HEK293 (cell line): ENCODE measurements at regions not wholly inside any gene's neighbourhood (a gene's known extent, or its start where the extent isn't known, plus 50 kb on each side); places are given as distances from the start of the nearest gene placed in this dataset.

Experiments
- CTCF ChIA-PET: fragments of 350-600 bp; formaldehyde crosslinking; extraction: SDS; loops from one replicate; lab custom pipeline; 2021; ENCODE audit warnings: antibody characterized with exemption; lab: Yijun Ruan, JAX
- POLR2A ChIA-PET: fragments of 300-600 bp; formaldehyde crosslinking; extraction: SDS; loops from one replicate; lab custom pipeline; 2020; ENCODE audit warnings: antibody characterized with exemption, inconsistent platforms; lab: Yijun Ruan, JAX
- H3K27ac ChIP-seq: fragments of 200-500 bp; sonication (Bioruptor generic); 2 replicates; pipeline ENCODE4 v1.5.1; 2014; ENCODE audit warnings: low read depth, low read length, control low read depth, inconsistent platforms; ENCODE audit errors: extremely low read depth
- H3K36me3 ChIP-seq, 2 experiments: fragments of 200-500 bp in 1 of 2; sonication (Bioruptor generic) in 1 of 2; 1 replicate in 1 of 2; 2 replicates in 1 of 2; pipeline ENCODE4 v1.5.1; 2014 to 2017; ENCODE audit warnings: inconsistent platforms in 2 of 2, low read length in 2 of 2; ENCODE audit not compliant: control insufficient read depth in 2 of 2, insufficient read depth in 1 of 2
- H3K4me1 ChIP-seq: fragments of 200-500 bp; sonication (Bioruptor generic); 2 replicates; pipeline ENCODE4 v1.5.1; 2014; ENCODE audit warnings: mild to moderate bottlenecking, low read length, inconsistent platforms; ENCODE audit not compliant: control insufficient read depth, insufficient read depth
- H3K4me3 ChIP-seq: 2 replicates; pipeline ENCODE4 v1.5.1; 2011; ENCODE audit warnings: low read depth, mild to moderate bottlenecking, control low read depth, low read length, moderate library complexity
- H3K9me3 ChIP-seq: fragments of 200-500 bp; sonication (Bioruptor generic); 2 replicates; pipeline ENCODE4 v1.5.1; 2014; ENCODE audit warnings: low read depth, low read length, inconsistent platforms; ENCODE audit not compliant: control insufficient read depth, insufficient read depth
- BCL11A ChIP-seq: fragments of 450-650 bp; formaldehyde crosslinking; IDR thresholded peaks from 2 replicates; pipeline ENCODE4 v1.5.1; 2016; ENCODE audit warnings: low read depth, missing biosample characterization, missing genetic modification characterization
- CTCF ChIP-seq: fragments of 450-650 bp; formaldehyde crosslinking; IDR thresholded peaks from 2 replicates; pipeline ENCODE4 v1.5.1; 2016; ENCODE audit warnings: missing biosample characterization, missing genetic modification characterization
- GFI1B ChIP-seq: fragments of 450-650 bp; formaldehyde crosslinking; IDR thresholded peaks from 2 replicates; pipeline ENCODE4 v1.5.1; 2016; ENCODE audit warnings: missing biosample characterization, missing genetic modification characterization
- HOXC10 ChIP-seq: sonication (generic); formaldehyde crosslinking; IDR thresholded peaks from 2 replicates; pipeline ENCODE4 v1.8.1; 2023; ENCODE audit warnings: mild to moderate bottlenecking, missing genetic modification reagents
- HOXD13 ChIP-seq: sonication (generic); formaldehyde crosslinking; IDR thresholded peaks from 2 replicates; pipeline ENCODE4 v1.8.0; 2022; ENCODE audit warnings: missing genetic modification reagents, borderline replicate concordance
- MZF1 ChIP-seq: fragments of 450-650 bp; formaldehyde crosslinking; IDR thresholded peaks from 2 replicates; pipeline ENCODE4 v1.5.1; 2017; ENCODE audit warnings: missing biosample characterization, missing genetic modification characterization, borderline replicate concordance
- PATZ1 ChIP-seq: fragments of 450-650 bp; formaldehyde crosslinking; IDR thresholded peaks from 2 replicates; pipeline ENCODE4 v1.5.1; 2016; ENCODE audit warnings: missing biosample characterization, missing genetic modification characterization
- SETDB1 ChIP-seq: IDR thresholded peaks from one replicate; pipeline ENCODE4 v1.6.1; 2017; ENCODE audit warnings: mild to moderate bottlenecking, low read length, moderate library complexity, mixed read lengths; ENCODE audit not compliant: insufficient read length
- TSHZ1 ChIP-seq: fragments of 450-650 bp; formaldehyde crosslinking; IDR thresholded peaks from 2 replicates; pipeline ENCODE4 v1.5.1; 2016; ENCODE audit warnings: missing biosample characterization, missing genetic modification characterization, borderline replicate concordance
- WT1 ChIP-seq: fragments of 450-650 bp; formaldehyde crosslinking; IDR thresholded peaks from 2 replicates; pipeline ENCODE4 v1.5.1; 2016; ENCODE audit warnings: missing biosample characterization, missing genetic modification characterization
- ZBTB10 ChIP-seq: fragments of 450-650 bp; formaldehyde crosslinking; IDR thresholded peaks from 2 replicates; pipeline ENCODE4 v1.5.1; 2016; ENCODE audit warnings: missing biosample characterization, missing genetic modification characterization
- ZNF114 ChIP-seq: fragments of 450-650 bp; formaldehyde crosslinking; IDR thresholded peaks from 2 replicates; pipeline ENCODE4 v1.5.0; 2017; ENCODE audit warnings: missing biosample characterization, missing genetic modification characterization
- ZNF214 ChIP-seq: fragments of 450-650 bp; formaldehyde crosslinking; IDR thresholded peaks from 2 replicates; pipeline ENCODE4 v1.5.1; 2017; ENCODE audit warnings: missing biosample characterization, mild to moderate bottlenecking, missing genetic modification characterization, borderline replicate concordance
- ZNF416 ChIP-seq: fragments of 450-650 bp; formaldehyde crosslinking; IDR thresholded peaks from 2 replicates; pipeline ENCODE4 v1.5.1; 2016; ENCODE audit warnings: missing biosample characterization, missing genetic modification characterization
- ZNF658 ChIP-seq: fragments of 450-650 bp; formaldehyde crosslinking; IDR thresholded peaks from 2 replicates; pipeline ENCODE4; 2016; ENCODE audit warnings: missing biosample characterization, missing genetic modification characterization
- ZNF768 ChIP-seq: fragments of 450-650 bp; formaldehyde crosslinking; IDR thresholded peaks from 2 replicates; pipeline ENCODE4 v1.5.1; 2018; ENCODE audit warnings: missing biosample characterization, mild to moderate bottlenecking, missing genetic modification characterization
- ZSCAN16 ChIP-seq: fragments of 450-650 bp; formaldehyde crosslinking; IDR thresholded peaks from 2 replicates; pipeline ENCODE4 v1.5.1; 2016; ENCODE audit warnings: missing biosample characterization, missing genetic modification characterization
- TF ChIP-seq, protein P1 (sequence below): fragments of 450-650 bp; formaldehyde crosslinking; IDR thresholded peaks from 2 replicates; pipeline ENCODE4 v1.5.1; 2016; ENCODE audit warnings: missing biosample characterization, missing genetic modification characterization

DNA sequence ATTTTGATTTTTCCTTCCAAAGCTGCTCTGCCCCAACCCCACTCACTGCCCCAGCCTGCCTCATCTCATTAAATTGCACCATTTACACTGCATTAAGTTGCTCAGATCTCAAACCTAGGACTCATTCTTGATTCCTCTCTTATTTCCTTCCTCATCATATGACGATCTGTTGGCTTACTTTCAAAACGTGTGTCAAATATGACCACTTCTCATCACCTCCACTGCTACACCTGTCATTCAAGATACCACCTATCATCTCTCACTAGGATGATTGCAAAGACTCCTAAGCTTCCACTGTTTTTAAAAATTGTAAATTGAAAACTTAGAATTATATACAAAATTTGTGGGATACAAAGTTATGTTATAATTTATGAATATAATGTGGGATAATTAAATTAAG, 147.1 kb downstream of the DCK start:
- Histone ChIP-seq H3K27ac (no peak overlapping the region), H3K36me3 (no peaks in the 10 kb centered on the region), H3K9me3 (no peaks in the 10 kb centered on the region), H3K4me1 (no peaks in the 10 kb centered on the region), H3K4me3 (no peak overlapping the region)
- POLR2A ChIA-PET, result no interaction called here
- CTCF ChIA-PET, result no interaction called here
- no peak for TF ChIP-seq HOXD13 (CRISPR knock-in tag)
- TF ChIP-seq ZBTB10, result no peak
- no peak for TF ChIP-seq GFI1B (tag by site-specific recombination)
- TF ChIP-seq ZSCAN16 (tag by site-specific recombination), result no peak
- TF ChIP-seq ZNF768 (tag by site-specific recombination), result no peak
- TF ChIP-seq, protein P1, sequence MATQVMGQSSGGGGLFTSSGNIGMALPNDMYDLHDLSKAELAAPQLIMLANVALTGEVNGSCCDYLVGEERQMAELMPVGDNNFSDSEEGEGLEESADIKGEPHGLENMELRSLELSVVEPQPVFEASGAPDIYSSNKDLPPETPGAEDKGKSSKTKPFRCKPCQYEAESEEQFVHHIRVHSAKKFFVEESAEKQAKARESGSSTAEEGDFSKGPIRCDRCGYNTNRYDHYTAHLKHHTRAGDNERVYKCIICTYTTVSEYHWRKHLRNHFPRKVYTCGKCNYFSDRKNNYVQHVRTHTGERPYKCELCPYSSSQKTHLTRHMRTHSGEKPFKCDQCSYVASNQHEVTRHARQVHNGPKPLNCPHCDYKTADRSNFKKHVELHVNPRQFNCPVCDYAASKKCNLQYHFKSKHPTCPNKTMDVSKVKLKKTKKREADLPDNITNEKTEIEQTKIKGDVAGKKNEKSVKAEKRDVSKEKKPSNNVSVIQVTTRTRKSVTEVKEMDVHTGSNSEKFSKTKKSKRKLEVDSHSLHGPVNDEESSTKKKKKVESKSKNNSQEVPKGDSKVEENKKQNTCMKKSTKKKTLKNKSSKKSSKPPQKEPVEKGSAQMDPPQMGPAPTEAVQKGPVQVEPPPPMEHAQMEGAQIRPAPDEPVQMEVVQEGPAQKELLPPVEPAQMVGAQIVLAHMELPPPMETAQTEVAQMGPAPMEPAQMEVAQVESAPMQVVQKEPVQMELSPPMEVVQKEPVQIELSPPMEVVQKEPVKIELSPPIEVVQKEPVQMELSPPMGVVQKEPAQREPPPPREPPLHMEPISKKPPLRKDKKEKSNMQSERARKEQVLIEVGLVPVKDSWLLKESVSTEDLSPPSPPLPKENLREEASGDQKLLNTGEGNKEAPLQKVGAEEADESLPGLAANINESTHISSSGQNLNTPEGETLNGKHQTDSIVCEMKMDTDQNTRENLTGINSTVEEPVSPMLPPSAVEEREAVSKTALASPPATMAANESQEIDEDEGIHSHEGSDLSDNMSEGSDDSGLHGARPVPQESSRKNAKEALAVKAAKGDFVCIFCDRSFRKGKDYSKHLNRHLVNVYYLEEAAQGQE, result no peak
- no peak for TF ChIP-seq BCL11A (tag by site-specific recombination)
- no peak for TF ChIP-seq TSHZ1 (tag by site-specific recombination)
- no peak for TF ChIP-seq ZNF416
- TF ChIP-seq HOXC10 (CRISPR knock-in tag), result no peak
- no peak for TF ChIP-seq CTCF (tag by site-specific recombination)
- TF ChIP-seq WT1 (tag by site-specific recombination), result no peak
- TF ChIP-seq, all 188 proteins: peak for 0

- no peaks in the 10 kb centered on the region for H3K36me3 ChIP-seq
- no peaks in the 10 kb centered on the region for H3K4me1 ChIP-seq
- H3K4me3 ChIP-seq, result no peak overlapping the region
- H3K9me3 ChIP-seq, result no peaks in the 10 kb centered on the region
- no peak overlapping the region for H3K27ac ChIP-seq
- ChIA-PET POLR2A (no interaction called here), CTCF (interaction anchor here (0.6 kb wide), 1 partner anchor 548 kb away, joined by 3 read pairs; no protein-coding TSS in a partner anchor)
- no peak for TF ChIP-seq MZF1 (tag by site-specific recombination)
- TF ChIP-seq ZNF114 (tag by site-specific recombination), result no peak
- no peak for TF ChIP-seq TSHZ1 (tag by site-specific recombination)
- no peak for TF ChIP-seq ZNF214 (tag by site-specific recombination)
- TF ChIP-seq PATZ1 (tag by site-specific recombination), result no peak
- TF ChIP-seq ZNF658, result no peak
- TF ChIP-seq SETDB1, result no peak
These were observed 147.7 kb downstream of the DCK start for GRCh38 chr4:71141125-71141524.
